Neural cell (in vitro differentiated cells): ENCODE measurements at regions not wholly inside any gene's neighbourhood (a gene's known extent, or its start where the extent isn't known, plus 50 kb on each side); places are given as distances from the start of the nearest gene placed in this dataset.

ENCODE experiments used
- CTCF ChIP-seq: fragments of 450-650 bp; IDR thresholded peaks from 2 replicates; pipeline ENCODE4 v1.5.1; 2014; ENCODE audit warnings: antibody characterized with exemption, mild to moderate bottlenecking, moderate library complexity; ENCODE audit not compliant: poor library complexity, severe bottlenecking
- SMC3 ChIP-seq: fragments of 450-650 bp; conservative IDR thresholded peaks from 2 replicates; pipeline ENCODE4 v1.6.1; 2014; ENCODE audit warnings: antibody characterized with exemption, mild to moderate bottlenecking, moderate library complexity; ENCODE audit not compliant: poor library complexity

GRCh38 chr12:19574601-19575000 is 135.3 kb downstream of the AEBP2 start:
- TF ChIP-seq SMC3 (no peak), CTCF (no peak)
